Mesenchymal stem cell (in vitro differentiated cells and primary cell): ENCODE measurements at regions not wholly inside any gene's neighbourhood (a gene's known extent, or its start where the extent isn't known, plus 50 kb on each side); places are given as distances from the start of the nearest gene placed in this dataset.

Source experiments
- DNase-seq: peaks from one replicate; pipeline ENCODE4 v3.0.0-alpha.2; 2013
- H2AFZ ChIP-seq: one replicate; pipeline ENCODE4 v1.6.1; 2013; ENCODE audit warnings: low read depth, mild to moderate bottlenecking, control low read depth, inconsistent platforms, low read length, moderate library complexity
- H2AK5ac ChIP-seq: 2 replicates; pipeline ENCODE4 v1.6.1; 2013; ENCODE audit warnings: low read length, moderate library complexity, mild to moderate bottlenecking, inconsistent platforms; ENCODE audit not compliant: severe bottlenecking
- H2BK120ac ChIP-seq: one replicate; pipeline ENCODE4 v1.6.1; 2013; ENCODE audit warnings: low read depth, mild to moderate bottlenecking, inconsistent platforms, low read length, moderate library complexity
- H2BK12ac ChIP-seq, 2 experiments: one replicate each; pipeline ENCODE4 v1.6.1; 2013; ENCODE audit warnings: inconsistent platforms in 2 of 2, low read length in 2 of 2, mild to moderate bottlenecking in 2 of 2, moderate library complexity in 2 of 2, control low read depth in 1 of 2
- H2BK15ac ChIP-seq: one replicate; pipeline ENCODE4 v1.6.1; 2013; ENCODE audit warnings: mild to moderate bottlenecking, low read depth, inconsistent platforms; ENCODE audit not compliant: poor library complexity, severe bottlenecking
- H2BK5ac ChIP-seq: 2 replicates; pipeline ENCODE4 v1.6.1; 2013; ENCODE audit warnings: low read depth, mild to moderate bottlenecking, low read length, control low read depth, inconsistent platforms; ENCODE audit not compliant: poor library complexity, severe bottlenecking
- H3K14ac ChIP-seq, 2 experiments: one replicate each; pipeline ENCODE4 v1.6.1; 2013; ENCODE audit warnings: inconsistent platforms in 2 of 2, low read length in 2 of 2, control low read depth in 1 of 2, mild to moderate bottlenecking in 1 of 2, moderate library complexity in 1 of 2
- H3K18ac ChIP-seq, 2 experiments: one replicate each; pipeline ENCODE4 v1.6.1; 2013; ENCODE audit warnings: inconsistent platforms in 2 of 2, low read length in 2 of 2, control low read depth in 1 of 2, low read depth in 1 of 2, mild to moderate bottlenecking in 1 of 2
- H3K23ac ChIP-seq, 2 experiments: one replicate each; pipeline ENCODE4 v1.6.1; 2013; ENCODE audit warnings: inconsistent platforms in 2 of 2, low read length in 2 of 2, mild to moderate bottlenecking in 2 of 2, moderate library complexity in 2 of 2, control low read depth in 1 of 2
- H3K27ac ChIP-seq: 2 replicates; pipeline ENCODE4 v1.5.1; 2013; ENCODE audit warnings: mild to moderate bottlenecking, moderate library complexity, low read length, control low read depth, inconsistent platforms; ENCODE audit not compliant: poor library complexity, severe bottlenecking
- H3K27me3 ChIP-seq, 2 experiments: 2 replicates each; pipeline versions ENCODE4 v1.6.1 to v1.7.0; 2013; ENCODE audit warnings: low read length in 2 of 2, mild to moderate bottlenecking in 2 of 2, moderate library complexity in 2 of 2, control low read depth in 1 of 2, inconsistent platforms in 1 of 2; ENCODE audit not compliant: control insufficient read depth in 1 of 2, insufficient read depth in 1 of 2
- H3K36me3 ChIP-seq, 2 experiments: 2 replicates each; pipeline versions ENCODE4 v1.6.1 to v1.7.0; 2013; ENCODE audit warnings: low read length in 2 of 2, control low read depth in 1 of 2, inconsistent platforms in 1 of 2, low read depth in 1 of 2, mild to moderate bottlenecking in 1 of 2; ENCODE audit not compliant: insufficient read depth in 2 of 2, control insufficient read depth in 1 of 2
- H3K4ac ChIP-seq, 2 experiments: one replicate each; pipeline ENCODE4 v1.6.1; 2013; ENCODE audit warnings: inconsistent platforms in 2 of 2, low read length in 2 of 2, mild to moderate bottlenecking in 2 of 2, moderate library complexity in 2 of 2, control low read depth in 1 of 2, low read depth in 1 of 2
- H3K4me1 ChIP-seq: 2 replicates; pipeline ENCODE4 v1.6.1; 2013; ENCODE audit warnings: low read depth, low read length, control low read depth; ENCODE audit not compliant: control insufficient read depth, insufficient read depth
- H3K4me2 ChIP-seq: 2 replicates; pipeline ENCODE4 v1.6.1; 2013; ENCODE audit warnings: low read length, mild to moderate bottlenecking, inconsistent platforms; ENCODE audit not compliant: poor library complexity, severe bottlenecking
- H3K4me3 ChIP-seq, 2 experiments: 2 replicates each; pipeline versions ENCODE4 v1.5.1 to v1.7.0; 2013; ENCODE audit warnings: low read length in 2 of 2, mild to moderate bottlenecking in 2 of 2, control low read depth in 1 of 2, low read depth in 1 of 2; ENCODE audit not compliant: insufficient read depth in 1 of 2
- H3K79me1 ChIP-seq: replicated peaks from 2 replicates; pipeline ENCODE4 v1.6.1; 2013; ENCODE audit warnings: mild to moderate bottlenecking, control low read depth, low read length, inconsistent platforms; ENCODE audit not compliant: poor library complexity, severe bottlenecking
- H3K9ac ChIP-seq: 2 replicates; pipeline ENCODE4 v1.7.0; 2013; ENCODE audit warnings: mild to moderate bottlenecking, low read length, moderate library complexity
- H3K9me3 ChIP-seq: 2 replicates; pipeline ENCODE4 v1.7.0; 2013; ENCODE audit warnings: mild to moderate bottlenecking, low read length; ENCODE audit not compliant: control insufficient read depth
- H4K8ac ChIP-seq: one replicate; pipeline ENCODE4 v1.6.1; 2013; ENCODE audit warnings: inconsistent platforms, mild to moderate bottlenecking, low read length, moderate library complexity
- H4K91ac ChIP-seq: one replicate; pipeline ENCODE4 v1.6.1; 2013; ENCODE audit warnings: mild to moderate bottlenecking, low read length, inconsistent platforms
- WGBS: methylation state at CpG from one replicate; pipeline ENCODE4 v1.1.7; 2013; ENCODE audit warnings: mixed read lengths; 5-methylcytosine and 5-hydroxymethylcytosine counted together

- WGBS, result 83% methylated on average over 2 of the region's 2 CpGs
- H3K9me3 ChIP-seq, result peaks cover 17% of the 10 kb centered on the region
- no peak overlapping the region for H3K27ac ChIP-seq
- H3K4me3 ChIP-seq, result no peak overlapping the region
- H3K4me1 ChIP-seq, result no peaks in the 10 kb centered on the region
- H2BK120ac ChIP-seq, result no peak overlapping the region
- H3K9ac ChIP-seq, result no peak overlapping the region
- no peak overlapping the region for H2AK5ac ChIP-seq
- no peak overlapping the region for H2BK15ac ChIP-seq
- H4K91ac ChIP-seq, result no peak overlapping the region
- no peak overlapping the region for H3K23ac ChIP-seq
- no peak overlapping the region for H3K14ac ChIP-seq
- H3K4me2 ChIP-seq, result no peak overlapping the region
- H2AFZ ChIP-seq, result no peak overlapping the region
- H3K18ac ChIP-seq, result no peak overlapping the region
- H2BK5ac ChIP-seq, result no peak overlapping the region
- H3K36me3 ChIP-seq, result no peaks in the 10 kb centered on the region
- H4K8ac ChIP-seq, result no peak overlapping the region
- no peak overlapping the region for H2BK12ac ChIP-seq
- no peaks in the 10 kb centered on the region for H3K79me1 ChIP-seq
- H3K27me3 ChIP-seq, result no peaks in the 10 kb centered on the region
- no peak for DNase-seq
- H3K4ac ChIP-seq, result no peak overlapping the region
Measured at GRCh38 chr14:40758076-40758475, 848.6 kb upstream of the LRFN5 start.

GRCh38 chr14:40757376-40757950 lies 849.2 kb upstream of the LRFN5 start:
- 45% methylated on average over 1 of the region's 3 CpGs for WGBS
- Histone ChIP-seq H3K27ac (no peak overlapping the region), H2BK12ac (no peak overlapping the region), H3K4me1 (no peaks in the 10 kb centered on the region), H3K4ac (no peak overlapping the region), H3K9ac (no peak overlapping the region), H3K79me1 (no peaks in the 10 kb centered on the region), H3K18ac (no peak overlapping the region), H2AK5ac (no peak overlapping the region), H2AFZ (no peak overlapping the region), H2BK120ac (no peak overlapping the region), H3K9me3 (peaks cover 17% of the 10 kb centered on the region), H3K36me3 (no peaks in the 10 kb centered on the region), H3K23ac (no peak overlapping the region), H3K27me3 (no peaks in the 10 kb centered on the region), H3K14ac (no peak overlapping the region), H2BK15ac (no peak overlapping the region), H3K4me3 (no peak overlapping the region), H4K91ac (no peak overlapping the region), H4K8ac (no peak overlapping the region), H2BK5ac (no peak overlapping the region), H3K4me2 (no peak overlapping the region)
- DNase-seq, result no peak

- H4K91ac ChIP-seq, result no peak overlapping the region
- H2AK5ac ChIP-seq, result no peak overlapping the region
- H3K27me3 ChIP-seq, result no peaks in the 10 kb centered on the region
- H3K79me1 ChIP-seq, result no peaks in the 10 kb centered on the region
- H3K23ac ChIP-seq, result no peak overlapping the region
- H3K18ac ChIP-seq, result no peak overlapping the region
- no peaks in the 10 kb centered on the region for H3K4me1 ChIP-seq
- no peak overlapping the region for H2BK15ac ChIP-seq
- no peak overlapping the region for H2AFZ ChIP-seq
- H2BK5ac ChIP-seq, result no peak overlapping the region
- no peak overlapping the region for H2BK12ac ChIP-seq
- H3K4ac ChIP-seq, result no peak overlapping the region
- H3K14ac ChIP-seq, result no peak overlapping the region
- peaks cover 18% of the 10 kb centered on the region for H3K9me3 ChIP-seq
- H3K4me3 ChIP-seq, result no peak overlapping the region
- DNase-seq, result no peak
- no peak overlapping the region for H2BK120ac ChIP-seq
- no peak overlapping the region for H3K27ac ChIP-seq
- H3K9ac ChIP-seq, result no peak overlapping the region
- no peak overlapping the region for H4K8ac ChIP-seq
- no peaks in the 10 kb centered on the region for H3K36me3 ChIP-seq
- no peak overlapping the region for H3K4me2 ChIP-seq
- WGBS, result no CpG with 5 or more reads among the region's 1 CpG
Measured at GRCh38 chr14:40733206-40733605, 873.5 kb upstream of the LRFN5 start.

- H3K79me1 ChIP-seq, result no peaks in the 10 kb centered on the region
- no peak overlapping the region for H2BK15ac ChIP-seq
- WGBS, result 47% methylated on average over 1 of the region's 2 CpGs
- no peak overlapping the region for H3K4me2 ChIP-seq
- no peak overlapping the region for H2BK5ac ChIP-seq
- H2BK120ac ChIP-seq, result no peak overlapping the region
- H3K4ac ChIP-seq, result no peak overlapping the region
- H3K4me3 ChIP-seq, result no peak overlapping the region
- no peak overlapping the region for H3K14ac ChIP-seq
- no peak overlapping the region for H3K9ac ChIP-seq
- no peak overlapping the region for H3K23ac ChIP-seq
- no peak overlapping the region for H2BK12ac ChIP-seq
- no peaks in the 10 kb centered on the region for H3K4me1 ChIP-seq
- no peak overlapping the region for H3K18ac ChIP-seq
- no peaks in the 10 kb centered on the region for H3K36me3 ChIP-seq
- H4K8ac ChIP-seq, result no peak overlapping the region
- H3K27ac ChIP-seq, result no peak overlapping the region
- peaks cover 20% of the 10 kb centered on the region for H3K9me3 ChIP-seq
- H3K27me3 ChIP-seq, result no peaks in the 10 kb centered on the region
- no peak overlapping the region for H2AK5ac ChIP-seq
- no peak overlapping the region for H2AFZ ChIP-seq
- no peak for DNase-seq
- H4K91ac ChIP-seq, result no peak overlapping the region
Measured at GRCh38 chr14:40727107-40727506, 879.6 kb upstream of the LRFN5 start.
